ENCODE measurements at regions not wholly inside any gene's neighbourhood (a gene's known extent, or its start where the extent isn't known, plus 50 kb on each side); places are given as distances from the start of the nearest gene placed in this dataset.

- Histone ChIP-seq H3K4me3 (ENCODE audit: insufficient read depth, low read depth, low read length) (no peak overlapping the region), H3K36me3 (replicated peaks; ENCODE audit: control insufficient read depth, insufficient read depth, low read length) (no peaks in the 10 kb centered on the region), H3K27me3 (ENCODE audit: control insufficient read depth, insufficient read depth, low read length) (no peaks in the 10 kb centered on the region)
- no peak for DNase-seq
These were observed 97.6 kb downstream of the RPE65 start for GRCh38 chr1:68352202-68352601.

- no peak for DNase-seq
- Histone ChIP-seq H3K36me3 (replicated peaks; ENCODE audit: control insufficient read depth, insufficient read depth, low read length) (no peaks in the 10 kb centered on the region), H3K27me3 (ENCODE audit: control insufficient read depth, insufficient read depth, low read length) (no peaks in the 10 kb centered on the region), H3K4me3 (ENCODE audit: insufficient read depth, low read depth, low read length) (no peak overlapping the region)
These were observed 102.3 kb downstream of the RPE65 start for GRCh38 chr1:68347415-68347814.

GRCh38 chr1:68346188-68346808 is 103.5 kb downstream of the RPE65 start:
- DNase-seq: peak; percentile 15
- H3K36me3 ChIP-seq (replicated peaks; ENCODE audit: control insufficient read depth, insufficient read depth, low read length): no peaks in the 10 kb centered on the region
- H3K27me3 ChIP-seq (ENCODE audit: control insufficient read depth, insufficient read depth, low read length): no peaks in the 10 kb centered on the region
- no peak overlapping the region for H3K4me3 ChIP-seq (ENCODE audit: insufficient read depth, low read depth, low read length)

- DNase-seq: no peak
- H3K4me3 ChIP-seq (ENCODE audit: insufficient read depth, low read depth, low read length): no peak overlapping the region
- no peaks in the 10 kb centered on the region for H3K36me3 ChIP-seq (replicated peaks; ENCODE audit: control insufficient read depth, insufficient read depth, low read length)
- no peaks in the 10 kb centered on the region for H3K27me3 ChIP-seq (ENCODE audit: control insufficient read depth, insufficient read depth, low read length)
These were observed 105.5 kb downstream of the RPE65 start for GRCh38 chr1:68344208-68344607.

- Histone ChIP-seq H3K36me3 (replicated peaks; ENCODE audit: control insufficient read depth, insufficient read depth, low read length) (no peaks in the 10 kb centered on the region), H3K27me3 (ENCODE audit: control insufficient read depth, insufficient read depth, low read length) (no peaks in the 10 kb centered on the region), H3K4me3 (ENCODE audit: insufficient read depth, low read depth, low read length) (no peak overlapping the region)
- no peak for DNase-seq
These were observed 108.6 kb upstream of the WLS start for GRCh38 chr1:68340951-68341350.

- H3K4me3 ChIP-seq (ENCODE audit: insufficient read depth, low read depth, low read length): no peak overlapping the region
- H3K36me3 ChIP-seq (replicated peaks; ENCODE audit: control insufficient read depth, insufficient read depth, low read length): no peaks in the 10 kb centered on the region
- no peaks in the 10 kb centered on the region for H3K27me3 ChIP-seq (ENCODE audit: control insufficient read depth, insufficient read depth, low read length)
- no peak for DNase-seq
These were observed 107.2 kb upstream of the WLS start for GRCh38 chr1:68339505-68339904.

- no peak for DNase-seq
- Histone ChIP-seq H3K36me3 (replicated peaks; ENCODE audit: control insufficient read depth, insufficient read depth, low read length) (no peaks in the 10 kb centered on the region), H3K4me3 (ENCODE audit: insufficient read depth, low read depth, low read length) (no peak overlapping the region), H3K27me3 (ENCODE audit: control insufficient read depth, insufficient read depth, low read length) (no peaks in the 10 kb centered on the region)
These were observed 105.8 kb upstream of the WLS start for GRCh38 chr1:68338081-68338480.

GRCh38 chr1:68332041-68332440 is 99.7 kb upstream of the WLS start:
- no peak for DNase-seq
- no peaks in the 10 kb centered on the region for H3K36me3 ChIP-seq (replicated peaks; ENCODE audit: control insufficient read depth, insufficient read depth, low read length)
- no peaks in the 10 kb centered on the region for H3K27me3 ChIP-seq (ENCODE audit: control insufficient read depth, insufficient read depth, low read length)
- no peak overlapping the region for H3K4me3 ChIP-seq (ENCODE audit: insufficient read depth, low read depth, low read length)

- no peak overlapping the region for H3K4me3 ChIP-seq (ENCODE audit: insufficient read depth, low read depth, low read length)
- H3K36me3 ChIP-seq (replicated peaks; ENCODE audit: control insufficient read depth, insufficient read depth, low read length): no peaks in the 10 kb centered on the region
- DNase-seq: no peak
- no peaks in the 10 kb centered on the region for H3K27me3 ChIP-seq (ENCODE audit: control insufficient read depth, insufficient read depth, low read length)
These were observed 99.0 kb upstream of the WLS start for GRCh38 chr1:68331117-68331865.

- no peaks in the 10 kb centered on the region for H3K27me3 ChIP-seq (ENCODE audit: control insufficient read depth, insufficient read depth, low read length)
- no peak overlapping the region for H3K4me3 ChIP-seq (ENCODE audit: insufficient read depth, low read depth, low read length)
- no peaks in the 10 kb centered on the region for H3K36me3 ChIP-seq (replicated peaks; ENCODE audit: control insufficient read depth, insufficient read depth, low read length)
- no peak for DNase-seq
These were observed 98.1 kb upstream of the WLS start for GRCh38 chr1:68330391-68330790.

- H3K4me3 ChIP-seq (ENCODE audit: insufficient read depth, low read depth, low read length): no peak overlapping the region
- no peaks in the 10 kb centered on the region for H3K36me3 ChIP-seq (replicated peaks; ENCODE audit: control insufficient read depth, insufficient read depth, low read length)
- H3K27me3 ChIP-seq (ENCODE audit: control insufficient read depth, insufficient read depth, low read length): no peaks in the 10 kb centered on the region
- no peak for DNase-seq
These were observed 96.9 kb upstream of the WLS start for GRCh38 chr1:68329096-68329835.

GRCh38 chr1:68328490-68328889 is 96.2 kb upstream of the WLS start:
- Histone ChIP-seq H3K27me3 (ENCODE audit: control insufficient read depth, insufficient read depth, low read length) (no peaks in the 10 kb centered on the region), H3K4me3 (ENCODE audit: insufficient read depth, low read depth, low read length) (no peak overlapping the region), H3K36me3 (replicated peaks; ENCODE audit: control insufficient read depth, insufficient read depth, low read length) (no peaks in the 10 kb centered on the region)
- no peak for DNase-seq

- H3K4me3 ChIP-seq (ENCODE audit: insufficient read depth, low read depth, low read length): no peak overlapping the region
- DNase-seq: no peak
- H3K27me3 ChIP-seq (ENCODE audit: control insufficient read depth, insufficient read depth, low read length): no peaks in the 10 kb centered on the region
- H3K36me3 ChIP-seq (replicated peaks; ENCODE audit: control insufficient read depth, insufficient read depth, low read length): no peaks in the 10 kb centered on the region
These were observed 95.1 kb upstream of the WLS start for GRCh38 chr1:68327414-68327813.

- Histone ChIP-seq H3K4me3 (ENCODE audit: insufficient read depth, low read depth, low read length) (no peak overlapping the region), H3K27me3 (ENCODE audit: control insufficient read depth, insufficient read depth, low read length) (no peaks in the 10 kb centered on the region), H3K36me3 (replicated peaks; ENCODE audit: control insufficient read depth, insufficient read depth, low read length) (no peaks in the 10 kb centered on the region)
- no peak for DNase-seq
These were observed 94.2 kb upstream of the WLS start for GRCh38 chr1:68326481-68326880.

- no peak overlapping the region for H3K4me3 ChIP-seq (ENCODE audit: insufficient read depth, low read depth, low read length)
- no peaks in the 10 kb centered on the region for H3K36me3 ChIP-seq (replicated peaks; ENCODE audit: control insufficient read depth, insufficient read depth, low read length)
- no peaks in the 10 kb centered on the region for H3K27me3 ChIP-seq (ENCODE audit: control insufficient read depth, insufficient read depth, low read length)
- no peak for DNase-seq
These were observed 92.0 kb upstream of the WLS start for GRCh38 chr1:68324316-68324715.
